ENCODE measurements at regions not wholly inside any gene's neighbourhood (a gene's known extent, or its start where the extent isn't known, plus 50 kb on each side); places are given as distances from the start of the nearest gene placed in this dataset.

GRCh38 chr3:76834657-76835056, 205.2 kb upstream of the ROBO2 start:
- TF ChIP-seq CTCF (IDR thresholded peaks at IDR 0.05 in 2 of 3, conservative IDR thresholded peaks at IDR 0.05 in 1 of 3; ENCODE audit: insufficient read depth in 2 of 3, low read depth in 1 of 3, low read length in 3 of 3) (no peak), HMGXB4 (CRISPR knock-in tag; IDR thresholded peaks at IDR 0.05) (no peak), GATAD2B (IDR thresholded peaks at IDR 0.05; ENCODE audit: borderline replicate concordance) (no peak), TAF1 (IDR thresholded peaks at IDR 0.05; ENCODE audit: control insufficient read depth, extremely low read depth, insufficient read depth, low read length, severe bottlenecking) (no peak), CBX8 (IDR thresholded peaks at IDR 0.05; ENCODE audit: borderline replicate concordance, extremely low read depth, low read depth, low read length, poor library complexity, severe bottlenecking) (no peak), THRAP3 (IDR thresholded peaks at IDR 0.05; ENCODE audit: borderline replicate concordance) (no peak), ARNT (IDR thresholded peaks at IDR 0.05) (no peak)

All from K562 (cell line).